ENCODE measurements at regions not wholly inside any gene's neighbourhood (a gene's known extent, or its start where the extent isn't known, plus 50 kb on each side); places are given as distances from the start of the nearest gene placed in this dataset.

DNA sequence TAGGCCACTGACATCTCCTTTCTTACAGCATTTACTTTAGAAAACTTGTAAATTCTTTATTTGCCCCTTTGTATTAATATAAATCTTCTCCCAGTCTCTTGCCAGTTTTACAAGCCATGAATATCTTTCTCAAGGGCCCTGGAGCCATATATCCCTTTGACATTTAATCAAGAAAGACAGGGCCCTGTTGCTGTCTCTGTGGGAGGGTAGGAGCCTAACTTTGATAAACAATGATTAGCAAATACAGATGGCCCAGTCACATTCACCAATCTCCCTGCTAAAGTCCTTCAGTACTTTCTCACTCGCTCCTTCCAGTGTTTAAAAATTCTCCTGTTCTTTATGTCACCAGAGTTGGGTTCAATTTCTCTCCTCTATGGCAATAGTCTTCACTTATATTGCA, 479.8 kb upstream of the USP15 start:
- Mint-ChIP-seq H3K4me3 (no peak overlapping the region), H3K27me3 (ENCODE audit: low read depth) (no peaks in the 10 kb centered on the region), H3K9me3 (no peaks in the 10 kb centered on the region), H3K27ac (peak overlapping the region; percentile 8 to 42 (median 27)), H3K36me3 (ENCODE audit: low read depth) (no peaks in the 10 kb centered on the region), H3K4me1 (peaks cover 13% of the 10 kb centered on the region)
- TF ChIP-seq, protein P1, sequence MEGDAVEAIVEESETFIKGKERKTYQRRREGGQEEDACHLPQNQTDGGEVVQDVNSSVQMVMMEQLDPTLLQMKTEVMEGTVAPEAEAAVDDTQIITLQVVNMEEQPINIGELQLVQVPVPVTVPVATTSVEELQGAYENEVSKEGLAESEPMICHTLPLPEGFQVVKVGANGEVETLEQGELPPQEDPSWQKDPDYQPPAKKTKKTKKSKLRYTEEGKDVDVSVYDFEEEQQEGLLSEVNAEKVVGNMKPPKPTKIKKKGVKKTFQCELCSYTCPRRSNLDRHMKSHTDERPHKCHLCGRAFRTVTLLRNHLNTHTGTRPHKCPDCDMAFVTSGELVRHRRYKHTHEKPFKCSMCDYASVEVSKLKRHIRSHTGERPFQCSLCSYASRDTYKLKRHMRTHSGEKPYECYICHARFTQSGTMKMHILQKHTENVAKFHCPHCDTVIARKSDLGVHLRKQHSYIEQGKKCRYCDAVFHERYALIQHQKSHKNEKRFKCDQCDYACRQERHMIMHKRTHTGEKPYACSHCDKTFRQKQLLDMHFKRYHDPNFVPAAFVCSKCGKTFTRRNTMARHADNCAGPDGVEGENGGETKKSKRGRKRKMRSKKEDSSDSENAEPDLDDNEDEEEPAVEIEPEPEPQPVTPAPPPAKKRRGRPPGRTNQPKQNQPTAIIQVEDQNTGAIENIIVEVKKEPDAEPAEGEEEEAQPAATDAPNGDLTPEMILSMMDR (IDR thresholded peaks at IDR 0.05; ENCODE audit: unreplicated experiment in 3 of 3): no peak

DNA sequence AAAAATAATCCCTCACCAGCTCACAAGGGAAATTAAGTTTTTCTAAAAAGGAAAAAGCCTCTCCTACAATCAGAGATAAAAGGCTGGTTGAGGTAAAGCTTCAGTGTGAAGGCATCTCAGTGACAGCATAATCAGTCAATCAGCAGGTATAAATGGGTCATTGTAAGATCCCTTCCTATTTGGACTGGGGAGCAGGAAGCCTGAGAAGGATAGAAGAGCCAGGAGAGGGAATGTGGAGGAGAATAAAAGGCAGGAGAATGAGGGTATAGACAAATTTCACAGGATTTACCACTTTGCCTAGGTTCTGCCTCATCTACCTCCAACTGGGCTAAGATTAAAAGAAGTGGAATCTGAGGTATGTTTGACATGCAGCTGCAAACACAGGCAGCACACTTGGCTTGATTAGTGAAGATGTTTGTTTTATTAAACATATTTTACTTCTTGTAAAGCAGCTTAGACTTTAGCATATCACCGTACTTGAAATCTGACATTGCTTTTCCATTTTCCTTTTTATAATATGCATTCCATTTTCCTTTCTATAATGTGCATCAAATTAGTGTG, 479.1 kb upstream of the USP15 start:
- H3K36me3 Mint-ChIP-seq (ENCODE audit: low read depth): no peaks in the 10 kb centered on the region
- TF ChIP-seq, protein P1 (IDR thresholded peaks at IDR 0.05; ENCODE audit: unreplicated experiment in 3 of 3): no peak
- peaks cover 13% of the 10 kb centered on the region for H3K4me1 Mint-ChIP-seq
- no peaks in the 10 kb centered on the region for H3K27me3 Mint-ChIP-seq (ENCODE audit: low read depth)
- no peak overlapping the region for H3K4me3 Mint-ChIP-seq
- H3K27ac Mint-ChIP-seq: peak overlapping the region; percentile 8 to 42 (median 27)
- H3K9me3 Mint-ChIP-seq: peaks cover 4% of the 10 kb centered on the region

DNA sequence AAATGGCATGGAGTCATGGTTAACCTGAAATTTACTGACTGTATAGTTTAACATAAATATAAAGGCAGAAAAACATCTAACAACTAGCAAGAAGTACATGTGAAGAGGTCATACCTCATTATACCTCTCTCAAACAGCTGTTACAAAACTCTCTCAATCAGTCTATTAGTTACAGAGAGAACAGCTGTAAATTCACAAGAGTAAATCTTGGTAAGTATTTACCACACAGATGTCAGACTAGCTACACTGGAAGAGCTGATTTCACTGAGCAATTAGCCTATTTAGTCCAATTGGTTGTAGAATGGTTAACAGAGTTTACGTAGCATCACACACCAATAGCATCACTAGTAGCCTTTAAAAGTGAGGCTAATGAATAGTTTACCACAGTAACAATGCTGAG, 463.4 kb upstream of the USP15 start:
- Mint-ChIP-seq H3K36me3 (ENCODE audit: low read depth) (no peaks in the 10 kb centered on the region), H3K27ac (no peak overlapping the region), H3K9me3 (no peaks in the 10 kb centered on the region), H3K4me1 (peaks cover 14% of the 10 kb centered on the region), H3K27me3 (ENCODE audit: low read depth) (no peaks in the 10 kb centered on the region), H3K4me3 (no peak overlapping the region)
- TF ChIP-seq, protein P1 (IDR thresholded peaks at IDR 0.05; ENCODE audit: unreplicated experiment in 3 of 3): no peak

DNA sequence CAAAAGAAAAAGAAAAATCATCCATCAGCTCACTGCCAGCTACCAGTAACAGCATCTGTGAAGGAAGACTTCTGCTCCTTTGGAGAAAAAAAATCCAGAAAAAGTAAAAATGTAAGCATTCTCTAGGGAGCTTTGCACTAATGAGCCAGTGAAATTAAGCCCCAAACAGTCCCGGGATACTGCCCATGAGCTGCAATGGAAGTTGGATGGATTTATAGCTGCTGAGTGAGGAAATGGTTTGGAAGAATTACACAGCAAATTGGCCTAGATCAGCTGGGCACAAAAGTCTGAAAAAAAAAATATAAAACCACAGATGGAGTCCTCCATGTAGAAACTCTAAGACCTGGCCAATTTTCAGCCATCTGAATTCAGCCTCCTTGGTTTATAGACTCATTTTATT, 462.9 kb upstream of the USP15 start:
- H3K4me1 Mint-ChIP-seq: peaks cover 14% of the 10 kb centered on the region
- no peaks in the 10 kb centered on the region for H3K9me3 Mint-ChIP-seq
- peak overlapping the region in 1 of 3 experiments; percentile 27 for H3K27ac Mint-ChIP-seq
- no peaks in the 10 kb centered on the region for H3K27me3 Mint-ChIP-seq (ENCODE audit: low read depth)
- H3K4me3 Mint-ChIP-seq: no peak overlapping the region
- TF ChIP-seq, protein P1 (IDR thresholded peaks at IDR 0.05; ENCODE audit: unreplicated experiment in 3 of 3): no peak
- no peaks in the 10 kb centered on the region for H3K36me3 Mint-ChIP-seq (ENCODE audit: low read depth)

DNA sequence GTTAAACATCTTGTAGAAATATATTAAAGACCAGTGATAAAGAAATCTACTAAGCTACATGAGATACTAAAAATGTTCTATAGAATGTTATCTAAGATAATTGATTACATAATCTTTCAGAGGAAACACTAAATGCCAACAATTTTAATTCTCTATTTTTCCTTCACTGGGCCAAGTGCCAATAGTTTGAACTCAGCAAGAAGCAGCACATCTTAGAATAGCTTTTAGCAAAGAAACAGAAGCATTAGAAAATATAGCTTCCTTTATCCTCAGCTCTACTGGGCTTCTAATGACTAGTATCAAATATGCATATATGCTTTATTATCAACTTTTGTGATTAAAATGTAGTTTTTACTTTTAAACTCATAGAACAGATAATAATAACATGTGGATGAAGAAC, 461.4 kb upstream of the USP15 start:
- no peak overlapping the region for H3K4me3 Mint-ChIP-seq

DNA sequence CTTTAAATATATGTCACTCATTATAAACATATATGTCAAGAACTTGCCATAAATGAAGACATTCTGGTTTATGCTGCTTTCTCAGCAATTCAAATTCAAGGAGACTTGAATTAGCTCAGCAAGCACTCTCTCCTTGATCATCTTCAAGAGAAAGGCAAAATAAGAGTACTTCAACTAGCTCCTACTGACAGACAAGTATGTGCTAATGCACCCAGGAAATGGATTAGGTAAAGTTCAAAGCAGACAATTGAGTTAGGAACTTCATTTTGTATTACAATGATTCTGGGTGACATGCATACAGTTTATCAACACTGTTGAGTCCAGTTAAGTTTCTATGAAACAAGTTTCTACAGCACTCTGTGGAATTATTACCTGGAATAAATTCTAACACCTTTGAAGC, 455.9 kb upstream of the USP15 start:
- no peaks in the 10 kb centered on the region for H3K36me3 Mint-ChIP-seq (ENCODE audit: low read depth)
- no peak overlapping the region for H3K27ac Mint-ChIP-seq
- no peaks in the 10 kb centered on the region for H3K4me1 Mint-ChIP-seq
- H3K27me3 Mint-ChIP-seq (ENCODE audit: low read depth): no peaks in the 10 kb centered on the region
- H3K9me3 Mint-ChIP-seq: peaks cover 15% of the 10 kb centered on the region
- no peak overlapping the region for H3K4me3 Mint-ChIP-seq
- TF ChIP-seq, protein P1 (IDR thresholded peaks at IDR 0.05; ENCODE audit: unreplicated experiment in 3 of 3): no peak

More for the DNA sequence above, 461.4 kb upstream of the USP15 start:
- no peaks in the 10 kb centered on the region for H3K36me3 Mint-ChIP-seq (ENCODE audit: low read depth)
- peak overlapping the region in 1 of 3 experiments; percentile 16 for H3K27ac Mint-ChIP-seq
- H3K27me3 Mint-ChIP-seq (ENCODE audit: low read depth): no peaks in the 10 kb centered on the region
- H3K4me1 Mint-ChIP-seq: peaks cover 14% of the 10 kb centered on the region
- no peaks in the 10 kb centered on the region for H3K9me3 Mint-ChIP-seq
- TF ChIP-seq, protein P1 (IDR thresholded peaks at IDR 0.05; ENCODE audit: unreplicated experiment in 3 of 3): no peak

Data from nephron (organoid).